GM12874 (cell line): ENCODE measurements at regions not wholly inside any gene's neighbourhood (a gene's known extent, or its start where the extent isn't known, plus 50 kb on each side); places are given as distances from the start of the nearest gene placed in this dataset.

ENCODE experiments used
- CTCF ChIP-seq: IDR thresholded peaks from 2 replicates; pipeline ENCODE4 v1.5.1; 2011; ENCODE audit warnings: low read depth, mild to moderate bottlenecking, control low read depth, low read length, moderate library complexity; ENCODE audit not compliant: insufficient read depth

GRCh38 chr5:88438006-88438405, 169.4 kb upstream of the TMEM161B start:
- no peak for TF ChIP-seq CTCF

GRCh38 chr5:88436290-88436689, 167.6 kb upstream of the TMEM161B start:
- no peak for TF ChIP-seq CTCF

GRCh38 chr5:88428633-88429032, 160.0 kb upstream of the TMEM161B start:
- no peak for TF ChIP-seq CTCF

- no peak for TF ChIP-seq CTCF
Observed at GRCh38 chr5:88426441-88426840, 157.8 kb upstream of the TMEM161B start.

- TF ChIP-seq CTCF, result no peak
Observed at GRCh38 chr5:88425124-88425523, 156.5 kb upstream of the TMEM161B start.

GRCh38 chr5:88419931-88420330, 151.3 kb upstream of the TMEM161B start:
- no peak for TF ChIP-seq CTCF

- no peak for TF ChIP-seq CTCF
Observed at GRCh38 chr5:88407341-88407740, 138.7 kb upstream of the TMEM161B start.

GRCh38 chr5:88405783-88406182, 137.1 kb upstream of the TMEM161B start:
- TF ChIP-seq CTCF, result no peak
